HG03060 (cell line): ENCODE measurements at regions not wholly inside any gene's neighbourhood (a gene's known extent, or its start where the extent isn't known, plus 50 kb on each side); places are given as distances from the start of the nearest gene placed in this dataset.
"Not testable (repeated sequence)": the region's sequence is repeated elsewhere in the genome, so short reads cannot be mapped to it uniquely, and the experiment has no call there.

Experiments
- ATAC-seq: cut with Tn5 transposase; IDR thresholded peaks from one replicate; pipeline ENCODE4 v1.9.1; 2021; ENCODE audit warnings: low read depth, moderate number of reproducible peaks; ENCODE audit not compliant: unreplicated experiment

DNA sequence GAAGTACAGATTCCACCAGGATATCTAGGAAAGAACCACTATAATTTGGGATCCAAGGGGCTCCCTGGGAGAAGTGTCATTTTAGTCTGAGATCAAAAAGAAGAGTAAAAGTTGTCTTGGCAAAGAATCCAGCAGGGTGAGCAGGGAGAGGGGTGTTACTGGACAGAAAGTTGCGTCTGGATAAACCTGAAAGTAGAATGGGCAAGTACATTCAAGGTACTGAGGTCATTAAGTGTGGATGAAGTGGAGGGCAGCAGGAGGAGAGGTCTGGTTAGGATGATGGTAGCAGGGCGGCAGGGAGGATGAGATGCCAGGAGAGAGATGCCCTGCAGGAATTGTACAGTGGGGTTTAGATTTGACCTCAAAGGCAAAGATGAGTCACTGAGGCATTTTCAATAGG is 253.3 kb downstream of the KLF13 start:
- ATAC-seq, result no peak

DNA sequence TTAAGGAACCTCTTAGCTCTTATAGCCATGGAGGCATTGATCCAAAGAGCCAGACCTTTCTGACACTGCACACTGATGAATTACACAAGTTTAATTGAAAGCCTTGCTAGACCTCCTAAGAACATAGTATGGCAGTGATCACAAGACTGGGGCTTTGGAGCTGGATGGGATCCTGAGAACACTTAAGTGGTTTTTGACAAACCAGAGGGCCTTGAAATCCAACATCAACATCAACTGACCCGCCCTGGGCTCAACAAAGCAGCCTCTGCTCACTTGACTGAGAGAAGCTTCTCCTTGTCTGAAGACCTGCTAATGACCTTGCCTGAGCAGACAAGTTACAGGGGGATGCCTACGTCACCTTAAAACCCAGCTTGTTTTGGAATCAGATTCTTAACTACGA is 257.6 kb downstream of the KLF13 start:
- no peak for ATAC-seq

DNA sequence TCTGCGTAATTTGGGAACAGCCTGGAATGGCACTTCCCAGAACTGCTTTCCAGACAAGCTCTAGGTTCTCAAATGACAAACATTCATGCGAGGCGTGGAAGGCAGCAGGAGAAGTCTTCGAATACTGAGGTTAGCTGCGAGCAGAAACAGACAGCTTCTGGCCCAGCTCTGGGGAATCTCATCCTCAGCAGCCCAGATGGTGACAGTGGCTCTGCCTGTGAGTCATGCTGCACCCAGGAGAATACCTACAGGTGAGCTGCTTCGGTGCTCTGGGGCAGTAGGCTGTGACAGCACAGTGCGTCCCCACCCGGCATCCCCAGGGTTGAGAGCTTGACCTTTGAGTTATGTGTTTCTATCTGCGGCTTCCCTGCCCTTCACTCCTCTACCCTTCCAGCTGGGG is 258.6 kb downstream of the KLF13 start:
- ATAC-seq, result no peak

DNA sequence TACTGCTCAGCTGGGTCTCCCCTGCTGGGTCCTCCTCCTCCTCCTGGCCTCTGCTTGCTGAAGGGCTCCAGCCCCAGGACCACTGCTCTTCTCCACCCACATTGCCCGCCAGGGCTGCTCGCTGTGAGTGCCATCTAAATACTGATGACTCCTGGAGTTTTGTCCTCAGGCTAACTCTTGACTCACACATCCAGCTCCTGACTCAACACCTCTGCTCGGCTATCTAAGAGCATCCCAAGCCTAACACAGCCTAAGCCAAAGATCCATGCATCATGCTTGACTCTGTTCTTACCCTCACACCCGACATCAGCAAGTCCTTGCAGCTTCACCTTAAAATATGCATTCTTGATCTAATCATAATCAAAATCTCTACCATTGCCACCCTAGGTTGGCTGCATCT is 260.2 kb downstream of the KLF13 start:
- no peak for ATAC-seq

DNA sequence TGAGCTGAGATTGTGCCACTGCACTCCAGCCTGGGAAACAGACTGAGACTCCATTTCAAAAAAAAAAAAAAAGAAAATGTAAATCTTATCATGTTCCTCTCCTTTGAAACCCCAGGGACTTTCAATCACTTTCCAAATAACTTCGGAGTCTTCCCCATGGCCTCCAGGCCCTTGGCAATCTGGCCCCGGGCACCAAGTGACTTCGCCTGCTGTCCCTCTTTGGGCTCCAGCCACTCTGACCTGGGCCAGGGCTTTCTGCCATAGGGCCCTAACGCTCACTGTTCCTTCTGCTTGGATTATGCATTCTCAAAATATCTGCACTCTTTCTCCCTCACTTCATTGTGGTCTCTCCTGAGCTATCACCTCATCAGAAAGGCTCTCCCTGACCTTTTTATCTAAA is 260.9 kb downstream of the KLF13 start:
- ATAC-seq, result no peak

DNA sequence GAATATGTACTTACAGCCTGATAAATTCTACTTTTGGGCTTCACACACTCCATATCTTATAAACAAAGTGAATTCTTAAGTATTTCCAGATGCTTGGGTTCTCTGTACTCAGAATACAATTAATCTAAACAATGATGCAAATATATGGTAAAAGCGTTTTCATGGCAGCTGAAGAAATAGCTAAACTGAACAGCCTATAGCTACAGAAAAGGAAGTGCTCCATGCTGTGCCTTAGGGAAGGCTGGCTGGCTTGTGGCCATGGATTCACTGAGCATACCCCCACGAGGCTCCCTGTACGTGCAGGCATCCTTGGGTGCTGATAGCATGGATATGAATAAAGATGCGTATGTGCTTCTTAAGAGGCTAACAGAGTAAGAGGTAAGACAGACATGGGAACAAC is 264.0 kb downstream of the KLF13 start:
- ATAC-seq, result no peak

DNA sequence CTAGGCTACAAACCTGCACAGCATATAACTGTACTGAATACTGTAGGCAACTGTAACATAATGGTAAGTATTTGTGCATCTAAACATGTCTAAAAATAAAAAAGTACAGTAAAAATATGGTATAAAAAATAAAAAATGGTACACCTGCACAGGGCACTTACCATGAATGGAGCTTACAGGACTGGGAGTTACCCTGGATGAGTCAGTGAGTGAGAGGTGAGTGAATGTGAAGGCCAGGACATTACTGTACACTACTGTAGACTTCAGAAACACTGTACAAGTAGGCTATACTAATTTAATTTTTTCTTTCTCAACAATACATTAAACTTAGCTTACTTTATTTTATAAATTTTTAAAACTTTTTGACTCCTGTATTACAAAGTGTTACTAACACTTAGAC is 265.3 kb downstream of the KLF13 start:
- ATAC-seq, result no peak

DNA sequence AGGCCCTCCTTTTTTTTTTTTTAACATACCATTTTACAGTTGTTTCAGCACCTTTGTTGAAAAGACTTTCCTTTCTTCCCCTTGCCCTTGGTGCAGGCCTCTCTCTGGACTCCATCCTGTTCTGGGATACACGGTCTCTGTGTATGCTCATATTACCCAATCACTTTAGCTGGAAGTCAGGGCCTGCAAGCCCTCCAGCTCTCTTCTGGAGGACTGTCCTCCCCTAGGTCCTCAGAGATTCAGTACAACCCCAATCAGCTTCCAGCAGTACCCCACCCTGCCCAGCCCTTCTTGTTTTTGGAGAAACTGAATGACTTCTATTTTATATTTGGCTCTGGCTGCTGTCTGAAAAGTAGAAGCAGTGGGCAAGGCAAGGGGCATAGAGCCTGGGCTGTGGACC is 270.8 kb downstream of the KLF13 start:
- no peak for ATAC-seq

DNA sequence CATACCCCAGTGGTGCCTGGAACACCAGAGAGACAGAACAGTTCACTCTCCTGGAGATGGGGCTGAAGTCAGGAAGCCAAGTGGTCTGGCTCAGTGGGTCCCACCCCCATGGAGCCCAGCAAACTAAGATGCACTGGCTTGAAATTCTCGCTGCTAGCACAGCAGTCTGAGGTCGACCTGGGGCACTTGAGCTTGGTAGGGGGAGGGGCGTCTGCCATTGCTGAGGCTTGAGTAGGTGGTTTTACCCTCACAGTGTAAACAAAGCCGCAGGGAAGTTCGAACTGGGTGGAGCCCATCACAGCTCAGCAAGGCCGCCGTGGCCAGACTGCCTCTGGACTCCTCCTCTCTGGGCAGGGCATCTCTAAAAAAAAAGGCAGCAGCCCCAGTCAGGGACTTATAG is 272.0 kb downstream of the KLF13 start:
- no peak for ATAC-seq

DNA sequence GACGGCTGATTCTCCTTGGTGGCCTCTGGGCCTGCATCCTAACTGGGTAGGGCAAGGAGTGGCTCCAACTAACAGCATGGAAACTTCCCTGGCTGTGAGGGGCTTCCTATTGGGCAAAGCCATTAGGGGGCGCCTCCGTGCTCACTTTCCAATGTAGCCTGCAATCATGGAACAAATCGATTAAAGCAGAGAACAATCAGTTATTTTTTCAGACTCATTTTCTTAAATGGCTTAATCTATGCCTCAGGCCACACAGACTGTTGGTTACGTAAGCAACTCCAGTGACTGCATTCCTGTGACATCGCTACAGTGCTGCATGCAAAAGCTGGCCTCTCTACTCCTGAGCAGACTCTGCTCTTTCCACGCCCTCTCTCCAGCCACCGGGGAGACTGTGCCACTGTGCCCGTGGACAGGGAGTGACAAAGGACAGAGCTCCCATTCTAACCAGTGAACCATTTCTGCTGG is 278.9 kb downstream of the KLF13 start:
- ATAC-seq, result no peak

DNA sequence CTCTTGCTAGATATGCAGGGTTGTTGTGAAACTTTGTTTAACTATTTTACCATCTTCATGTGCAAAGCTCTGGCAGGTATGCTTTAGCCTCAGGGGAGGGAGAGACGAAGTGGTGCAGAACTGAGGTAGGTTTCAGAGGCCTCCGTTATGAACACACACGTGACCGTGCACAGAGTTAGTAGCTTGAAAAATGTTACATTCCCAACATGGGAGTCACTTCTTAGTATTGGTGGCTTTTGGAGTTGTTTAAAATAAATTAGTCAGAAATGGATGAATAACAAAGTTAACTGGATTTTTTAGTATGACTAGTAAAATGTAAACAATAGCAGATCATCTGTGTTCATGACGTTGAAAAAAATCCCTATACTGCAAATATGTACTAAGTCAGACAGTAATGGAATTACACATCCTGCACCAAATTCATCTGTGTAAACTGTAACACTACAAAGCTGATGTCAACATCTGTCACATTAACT is 279.6 kb downstream of the KLF13 start:
- no peak for ATAC-seq

DNA sequence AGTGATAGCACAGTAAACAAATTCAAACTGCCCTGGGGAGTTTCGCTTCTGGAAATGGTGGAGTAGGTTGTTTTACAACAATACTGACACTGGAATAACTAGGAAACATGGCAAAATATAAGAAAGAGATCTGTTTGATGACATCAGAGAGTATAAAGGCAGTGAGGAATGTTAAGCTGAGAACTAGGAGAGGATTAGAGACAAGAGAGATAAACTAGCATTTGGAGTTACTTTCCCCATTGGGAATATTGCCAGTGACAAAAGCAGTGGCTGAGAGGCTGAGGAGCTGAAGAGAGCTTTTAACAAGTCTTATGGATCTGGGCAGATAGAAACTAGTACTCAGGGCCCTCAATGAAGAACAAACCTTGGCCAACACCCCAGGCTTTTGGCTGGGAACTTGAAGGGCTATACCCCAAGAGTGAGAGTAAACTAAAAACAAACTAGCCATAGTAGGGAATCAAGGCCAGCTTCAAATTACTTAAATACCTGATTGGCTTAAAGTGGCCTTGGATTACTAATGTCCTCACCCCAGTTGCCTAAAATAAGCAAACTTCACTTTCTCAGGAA is 280.4 kb downstream of the KLF13 start:
- ATAC-seq, result no peak

DNA sequence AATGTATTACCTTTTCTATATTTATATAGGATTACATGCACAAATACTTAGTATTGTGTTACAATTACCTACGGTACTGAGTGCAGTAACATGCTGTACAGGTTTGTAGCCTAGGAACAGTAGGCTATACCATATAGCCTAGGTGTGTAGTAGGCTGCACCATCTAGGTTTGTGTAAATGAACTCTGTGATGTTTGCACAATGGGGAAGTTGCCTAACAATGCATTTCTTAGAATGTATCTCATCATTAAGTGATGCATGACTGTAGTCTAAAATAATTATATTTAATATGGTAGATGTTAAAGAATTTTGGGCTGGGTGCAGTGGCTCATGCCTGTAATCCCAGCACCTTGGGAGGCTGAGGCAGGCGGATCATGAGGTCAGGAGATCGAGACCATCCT is 281.0 kb downstream of the KLF13 start:
- ATAC-seq, result no peak

DNA sequence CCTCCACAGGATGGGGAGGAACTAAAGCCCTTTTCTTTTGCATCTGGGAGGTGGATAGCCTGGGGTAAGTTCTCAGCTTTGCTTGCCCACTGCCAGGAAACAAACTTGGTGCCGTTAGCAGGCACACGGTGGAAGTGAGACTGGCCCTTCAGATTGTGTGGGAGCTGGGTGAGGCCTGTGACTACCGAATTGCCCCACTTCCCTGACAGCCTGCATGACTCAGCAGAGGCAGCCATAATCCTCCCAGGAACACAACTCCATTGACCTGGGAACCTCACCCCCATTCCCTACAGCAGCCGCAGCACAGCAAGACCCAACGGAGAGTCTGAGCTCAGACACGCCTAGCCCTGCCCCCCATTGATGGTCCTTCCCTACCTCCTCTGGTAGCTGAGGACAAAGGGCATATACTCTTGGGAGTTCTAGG is 282.6 kb downstream of the KLF13 start:
- ATAC-seq, result no peak

DNA sequence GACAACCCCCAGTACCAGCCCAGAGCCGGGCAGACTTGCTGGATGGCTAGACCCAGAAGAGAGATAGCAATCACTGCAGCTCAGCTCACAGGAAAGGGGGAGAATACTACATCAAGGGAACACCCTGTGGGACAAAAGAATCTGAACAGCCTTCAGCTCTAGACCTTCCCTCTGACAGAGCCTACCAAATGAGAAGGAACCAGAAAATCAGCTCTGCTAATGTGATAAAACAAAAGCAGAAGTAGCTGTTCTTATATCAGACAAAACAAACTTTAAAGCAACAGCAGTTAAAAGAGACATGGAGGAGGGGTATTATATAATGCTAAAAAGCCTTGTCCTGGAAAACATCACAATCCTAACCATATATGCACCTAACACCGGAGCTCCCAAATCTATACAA is 283.3 kb downstream of the KLF13 start:
- no peak for ATAC-seq

DNA sequence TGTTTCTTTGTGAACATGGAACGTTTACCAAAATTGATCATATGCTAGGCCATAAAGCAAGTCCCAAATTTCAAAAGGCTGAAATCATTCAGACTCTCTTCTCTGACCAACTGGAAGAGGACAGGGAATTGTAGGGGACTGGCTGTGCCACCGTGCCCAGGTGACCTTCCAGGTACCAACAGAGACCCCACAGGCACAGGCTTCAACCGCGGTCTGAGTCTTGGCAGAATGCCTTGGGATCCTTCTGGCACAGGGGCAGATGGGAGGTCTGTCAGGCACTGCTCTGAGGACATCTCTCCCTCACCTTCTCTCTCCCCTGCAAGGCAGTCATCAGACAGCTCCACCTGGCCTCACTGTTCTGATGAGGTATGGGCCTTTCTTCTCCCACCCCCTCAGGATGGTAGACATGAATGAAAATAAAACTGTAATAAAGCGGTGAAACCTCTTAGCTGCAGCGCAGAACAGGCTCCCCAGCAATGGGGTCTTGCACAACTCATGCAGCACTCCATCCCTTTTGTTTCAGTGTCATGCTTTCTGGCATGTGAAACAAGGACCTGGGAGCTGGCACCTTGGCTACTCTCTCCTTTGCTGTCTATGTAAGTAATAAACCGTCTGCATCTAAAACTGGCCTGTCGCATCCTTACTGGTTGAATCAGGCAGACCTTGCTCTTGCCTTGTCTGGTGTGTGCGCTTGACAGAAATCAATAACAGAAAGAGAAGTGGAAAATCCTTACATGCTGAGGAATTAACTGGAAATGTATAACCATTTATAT is 289.2 kb downstream of the KLF13 start:
- ATAC-seq, result no peak

DNA sequence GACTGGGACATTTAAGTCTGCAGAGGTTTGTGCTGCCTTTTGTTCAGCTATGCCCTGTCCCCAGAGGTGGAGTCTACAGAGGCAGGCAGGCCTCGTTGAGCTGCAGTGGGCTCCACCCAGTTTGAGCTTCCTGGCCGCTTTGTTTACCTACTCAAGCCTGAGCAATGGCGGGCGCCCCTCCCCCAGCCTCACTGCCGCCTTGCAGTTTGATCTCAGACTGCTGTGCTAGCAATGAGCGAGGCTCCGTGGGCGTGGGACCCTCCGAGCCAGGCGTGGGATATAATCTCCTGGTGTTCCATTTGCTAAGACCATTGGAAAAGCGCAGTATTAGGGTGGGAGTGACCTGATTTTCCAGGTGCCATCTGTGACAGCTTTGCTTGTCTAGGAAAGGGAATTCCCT is 296.7 kb downstream of the KLF13 start:
- ATAC-seq, result not testable (repeated sequence)

DNA sequence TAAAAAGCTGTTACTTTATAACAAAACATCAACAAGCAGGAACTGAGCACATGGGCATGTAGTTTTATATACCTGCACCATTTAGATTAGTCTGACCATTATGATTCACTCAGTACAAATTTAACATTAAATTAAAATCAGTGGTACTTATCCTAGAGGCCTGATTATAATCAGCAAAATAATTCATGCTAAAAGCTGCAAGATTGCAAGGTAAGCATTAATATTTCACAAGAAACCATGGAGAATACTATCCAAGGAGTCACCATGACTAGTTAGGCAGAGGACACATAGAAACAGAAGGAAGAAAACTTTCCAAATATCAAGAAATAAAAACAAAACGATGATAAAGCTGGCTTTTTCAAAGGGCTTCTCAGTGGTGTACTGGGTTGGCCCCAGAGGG is 297.5 kb downstream of the KLF13 start:
- not testable (repeated sequence) for ATAC-seq

DNA sequence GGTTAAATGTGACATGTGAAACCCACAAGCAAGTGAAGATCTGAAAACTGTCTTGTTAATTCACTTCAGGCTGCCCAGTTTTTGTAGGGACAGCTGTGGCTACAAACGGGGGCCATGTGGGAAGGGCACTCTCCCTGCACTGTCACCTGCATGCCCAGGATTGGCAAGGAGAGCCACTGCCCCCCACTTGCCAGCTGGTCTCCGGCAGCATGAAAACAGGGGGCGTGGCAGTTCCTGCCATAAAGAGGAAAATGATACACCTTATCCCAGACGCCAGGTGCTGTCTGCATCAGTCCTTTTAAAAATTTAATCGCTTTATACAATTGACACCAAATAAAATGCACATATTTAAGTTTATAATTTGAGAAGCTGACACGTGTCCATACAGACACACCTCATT is 309.1 kb downstream of the KLF13 start:
- ATAC-seq, result not testable (repeated sequence)

DNA sequence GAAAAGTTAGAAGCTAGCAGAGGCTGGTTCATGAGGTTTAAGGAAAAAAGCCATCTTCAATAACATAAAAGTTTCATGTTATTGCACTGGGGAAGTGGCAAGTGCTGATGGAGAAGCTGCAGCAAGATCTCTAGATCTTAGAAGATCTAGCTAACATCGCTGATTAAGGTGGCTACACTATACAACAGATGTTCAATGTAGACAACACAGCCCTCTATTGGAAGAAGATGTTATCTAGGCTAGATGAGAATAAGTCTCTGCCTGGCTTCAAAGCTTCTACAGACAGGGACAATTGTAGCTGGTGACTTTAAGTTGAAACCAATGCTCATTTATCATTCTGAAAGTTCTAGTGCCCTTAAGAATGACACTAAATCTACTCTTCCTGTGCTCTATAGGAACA is 310.3 kb downstream of the KLF13 start:
- ATAC-seq, result not testable (repeated sequence)

DNA sequence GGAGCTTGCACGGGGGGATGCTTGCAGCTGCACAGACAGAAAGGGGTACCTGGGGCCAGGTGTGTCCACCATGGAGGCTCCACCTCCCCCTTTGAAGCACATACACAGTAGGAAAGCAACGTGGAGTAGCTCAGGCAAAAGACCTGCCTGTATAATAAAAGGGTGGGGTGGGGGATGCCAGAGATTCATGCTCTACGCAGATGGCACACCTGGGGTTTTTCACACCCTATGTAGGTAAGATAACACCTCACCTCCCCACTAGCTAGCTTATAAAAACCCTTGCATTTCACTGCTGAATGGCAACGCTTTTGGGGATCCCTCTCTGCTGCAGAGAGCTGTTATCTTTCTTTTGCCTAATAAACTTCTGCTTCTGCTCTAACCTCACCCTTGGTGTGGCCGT is 317.3 kb downstream of the KLF13 start:
- ATAC-seq, result not testable (repeated sequence)

DNA sequence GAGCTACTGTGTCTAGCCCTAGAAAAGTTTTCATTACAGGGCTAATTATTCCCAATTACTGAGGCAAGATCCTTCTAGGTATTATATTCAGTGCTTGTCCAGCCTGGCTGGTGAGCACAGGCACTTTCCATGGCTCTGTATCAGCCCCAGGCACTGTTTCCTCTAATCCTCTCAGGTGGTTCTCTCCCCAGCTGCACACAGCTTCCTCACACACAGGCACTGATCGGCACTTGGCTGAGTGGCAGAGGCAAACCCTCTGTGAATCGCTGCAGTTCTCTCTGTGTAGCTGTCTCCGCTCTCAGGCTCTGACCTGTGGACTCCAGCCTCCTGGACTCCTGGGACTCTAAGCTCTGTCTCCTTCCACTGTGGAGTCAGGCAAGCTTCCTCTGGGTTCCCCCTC is 318.1 kb downstream of the KLF13 start:
- not testable (repeated sequence) for ATAC-seq
